ENCODE measurements at regions not wholly inside any gene's neighbourhood (a gene's known extent, or its start where the extent isn't known, plus 50 kb on each side); places are given as distances from the start of the nearest gene placed in this dataset.
"Not testable (repeated sequence)": the region's sequence is repeated elsewhere in the genome, so short reads cannot be mapped to it uniquely, and the experiment has no call there.

DNA sequence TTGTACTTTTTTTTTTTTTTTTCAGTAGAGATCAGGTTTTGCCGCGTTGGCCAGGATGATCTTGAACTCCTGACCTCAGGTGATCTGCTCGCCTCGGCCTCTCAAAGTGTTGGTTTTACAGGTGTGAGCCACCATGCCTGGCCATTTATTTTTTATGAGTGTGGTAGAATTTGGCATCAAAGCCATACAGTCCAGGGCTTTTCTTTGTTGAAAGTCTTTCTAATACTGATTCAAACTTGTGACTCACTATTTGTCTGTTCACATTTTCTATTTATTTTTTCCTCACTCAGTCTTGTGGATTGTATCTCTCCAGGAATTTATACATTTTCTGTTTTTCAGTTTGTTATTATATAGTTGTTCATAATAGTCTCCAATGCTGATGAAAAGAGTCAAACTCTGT is 66.5 kb upstream of the SPIN4 start:
- H3K27me3 ChIP-seq = no peaks in the 10 kb centered on the region
- no peaks in the 10 kb centered on the region for H3K36me3 ChIP-seq
- no peak for DNase-seq
- no peaks in the 10 kb centered on the region for H3K9me3 ChIP-seq
- H3K4me3 ChIP-seq = no peak overlapping the region

DNA sequence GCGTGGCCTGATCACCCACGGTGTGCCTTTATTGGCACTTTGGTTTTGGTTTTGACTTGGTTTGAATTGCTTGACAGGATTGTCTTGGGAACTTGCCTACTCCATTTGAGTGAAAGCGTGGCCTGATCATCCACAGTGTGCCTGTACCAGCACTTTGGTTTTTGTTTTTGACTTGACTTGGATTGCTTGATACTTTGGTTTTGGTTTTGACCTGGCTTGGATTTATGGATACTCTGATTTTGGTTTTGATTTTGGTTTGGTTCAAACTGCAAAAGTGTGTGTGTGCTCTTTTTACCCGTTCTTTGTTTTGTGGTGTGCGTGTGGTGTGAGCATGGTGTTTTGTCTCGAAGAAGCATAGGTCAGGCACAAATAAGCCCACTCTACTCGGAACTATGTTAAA is 58.8 kb upstream of the SPIN4 start:
- not testable (repeated sequence) for H3K9me3 ChIP-seq, H3K27me3 ChIP-seq, H3K36me3 ChIP-seq, H3K4me3 ChIP-seq, DNase-seq

DNA sequence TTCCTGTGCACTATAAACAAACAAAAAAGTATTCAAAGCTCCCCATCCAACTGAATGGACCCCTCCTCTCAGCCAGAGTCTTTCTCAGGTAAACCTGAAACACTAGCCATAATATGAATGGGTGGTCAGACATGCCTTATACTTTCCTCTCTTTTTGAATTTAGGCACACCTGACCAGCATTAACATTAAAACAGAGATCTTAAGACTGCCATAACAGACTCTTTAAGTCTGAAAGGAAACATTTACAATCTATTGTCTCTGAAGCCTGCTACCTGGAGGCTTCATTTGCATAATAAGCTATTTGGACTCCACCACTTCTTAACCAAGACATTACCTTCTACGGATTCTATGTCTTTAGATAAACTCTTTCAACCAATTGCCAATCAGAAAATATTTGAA is 56.9 kb upstream of the SPIN4 start:
- H3K9me3 ChIP-seq = no peaks in the 10 kb centered on the region
- DNase-seq = no peak
- no peaks in the 10 kb centered on the region for H3K36me3 ChIP-seq
- no peak overlapping the region for H3K4me3 ChIP-seq
- no peaks in the 10 kb centered on the region for H3K27me3 ChIP-seq

DNA sequence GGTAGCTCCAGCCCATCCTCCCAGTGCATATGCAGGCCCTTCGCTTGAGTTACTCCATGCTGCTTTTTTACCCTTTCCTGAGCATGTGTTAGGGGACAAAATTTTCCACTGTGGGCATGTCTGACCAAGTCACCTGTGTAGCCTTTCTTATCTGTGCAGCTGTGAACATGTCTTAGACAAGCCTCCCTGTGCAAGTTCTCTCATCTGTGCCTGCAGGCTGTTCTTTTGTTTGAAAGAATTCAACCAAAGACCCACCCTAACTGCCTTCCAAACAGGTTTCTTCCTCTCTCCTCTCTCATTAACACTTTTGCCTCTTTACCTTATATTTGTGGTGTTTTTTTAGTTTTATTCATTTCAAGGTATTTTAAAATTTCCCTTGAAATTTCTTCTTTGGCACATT is 53.2 kb upstream of the SPIN4 start:
- no peak overlapping the region for H3K4me3 ChIP-seq
- no peaks in the 10 kb centered on the region for H3K36me3 ChIP-seq
- no peaks in the 10 kb centered on the region for H3K9me3 ChIP-seq
- no peak for DNase-seq
- H3K27me3 ChIP-seq = no peaks in the 10 kb centered on the region

DNA sequence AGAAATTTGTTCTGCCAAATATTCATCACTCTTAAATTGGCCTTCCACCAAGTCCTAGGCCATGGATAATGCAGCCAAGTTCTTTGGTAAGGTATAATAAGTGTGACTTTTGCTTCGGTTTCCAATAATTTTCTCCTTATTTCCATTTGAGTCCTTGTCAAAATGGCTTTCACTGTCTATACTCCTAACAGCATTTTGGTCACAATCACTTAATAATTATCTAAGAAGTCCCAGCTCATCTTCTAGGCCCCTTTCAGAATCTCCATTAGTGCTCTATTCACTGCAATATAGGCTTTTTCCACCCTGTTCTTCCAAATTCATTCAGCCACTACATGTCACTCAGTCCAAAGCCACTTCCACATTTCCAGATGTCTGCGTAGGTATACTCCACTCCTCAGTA is 51.0 kb upstream of the SPIN4 start:
- Histone ChIP-seq H3K4me3 (no peak overlapping the region), H3K27me3 (no peaks in the 10 kb centered on the region), H3K9me3 (no peaks in the 10 kb centered on the region), H3K36me3 (no peaks in the 10 kb centered on the region)
- no peak for DNase-seq

Data from MG63 (cell line).